Liver (tissue), 3 donors: ENCODE measurements at regions not wholly inside any gene's neighbourhood (a gene's known extent, or its start where the extent isn't known, plus 50 kb on each side); places are given as distances from the start of the nearest gene placed in this dataset.

ENCODE experiments used
- RAD21 ChIP-seq, 2 donors: IDR thresholded peaks; 2 replicates each; pipeline ENCODE4 v1.6.1; 2016; ENCODE audit warnings: antibody characterized with exemption in 2 of 2, mild to moderate bottlenecking in 2 of 2
- TF ChIP-seq, protein P1 (sequence below): fragments of 150-350 bp; IDR thresholded peaks from 2 replicates; pipeline ENCODE4 v1.5.1; 2017; ENCODE audit warnings: improper control_type of control experiment, low read depth, low read length; ENCODE audit not compliant: missing input control
- TF ChIP-seq, protein P2 (sequence below): IDR thresholded peaks from 2 replicates; pipeline ENCODE4 v1.6.1; 2016; ENCODE audit warnings: antibody characterized with exemption
- TF ChIP-seq, protein P3 (sequence below): IDR thresholded peaks from 2 replicates; pipeline ENCODE4 v1.6.1; 2016; ENCODE audit warnings: antibody characterized with exemption
- donor health status: healthy.
- donor health status: healthy.

DNA sequence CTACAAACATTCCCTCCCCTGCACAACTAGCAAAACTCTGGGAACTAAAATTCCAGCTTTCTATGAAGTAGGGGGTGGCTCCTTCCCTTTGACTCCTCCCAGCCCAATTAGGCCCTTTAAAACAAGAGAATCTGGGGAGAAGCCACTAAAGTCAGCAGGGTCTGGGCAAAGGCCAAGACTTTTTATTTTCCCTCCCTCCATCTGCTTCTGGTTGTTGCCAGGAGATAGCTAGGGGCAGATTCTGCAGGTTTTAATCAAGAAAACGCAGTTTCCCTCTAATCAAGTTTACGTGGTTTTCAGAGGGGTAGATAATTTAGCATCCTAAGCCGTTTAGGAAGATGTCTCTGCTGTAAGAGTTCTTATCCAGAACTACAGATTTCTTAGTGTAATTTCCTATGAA is 114.5 kb upstream of the CDH6 start:
- TF ChIP-seq, protein P1, sequence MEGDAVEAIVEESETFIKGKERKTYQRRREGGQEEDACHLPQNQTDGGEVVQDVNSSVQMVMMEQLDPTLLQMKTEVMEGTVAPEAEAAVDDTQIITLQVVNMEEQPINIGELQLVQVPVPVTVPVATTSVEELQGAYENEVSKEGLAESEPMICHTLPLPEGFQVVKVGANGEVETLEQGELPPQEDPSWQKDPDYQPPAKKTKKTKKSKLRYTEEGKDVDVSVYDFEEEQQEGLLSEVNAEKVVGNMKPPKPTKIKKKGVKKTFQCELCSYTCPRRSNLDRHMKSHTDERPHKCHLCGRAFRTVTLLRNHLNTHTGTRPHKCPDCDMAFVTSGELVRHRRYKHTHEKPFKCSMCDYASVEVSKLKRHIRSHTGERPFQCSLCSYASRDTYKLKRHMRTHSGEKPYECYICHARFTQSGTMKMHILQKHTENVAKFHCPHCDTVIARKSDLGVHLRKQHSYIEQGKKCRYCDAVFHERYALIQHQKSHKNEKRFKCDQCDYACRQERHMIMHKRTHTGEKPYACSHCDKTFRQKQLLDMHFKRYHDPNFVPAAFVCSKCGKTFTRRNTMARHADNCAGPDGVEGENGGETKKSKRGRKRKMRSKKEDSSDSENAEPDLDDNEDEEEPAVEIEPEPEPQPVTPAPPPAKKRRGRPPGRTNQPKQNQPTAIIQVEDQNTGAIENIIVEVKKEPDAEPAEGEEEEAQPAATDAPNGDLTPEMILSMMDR, result no peak
- TF ChIP-seq RAD21 (IDR thresholded peaks at IDR 0.05), result no peak
- TF ChIP-seq, protein P2, sequence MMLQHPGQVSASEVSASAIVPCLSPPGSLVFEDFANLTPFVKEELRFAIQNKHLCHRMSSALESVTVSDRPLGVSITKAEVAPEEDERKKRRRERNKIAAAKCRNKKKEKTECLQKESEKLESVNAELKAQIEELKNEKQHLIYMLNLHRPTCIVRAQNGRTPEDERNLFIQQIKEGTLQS, result no peak
- TF ChIP-seq, protein P3, sequence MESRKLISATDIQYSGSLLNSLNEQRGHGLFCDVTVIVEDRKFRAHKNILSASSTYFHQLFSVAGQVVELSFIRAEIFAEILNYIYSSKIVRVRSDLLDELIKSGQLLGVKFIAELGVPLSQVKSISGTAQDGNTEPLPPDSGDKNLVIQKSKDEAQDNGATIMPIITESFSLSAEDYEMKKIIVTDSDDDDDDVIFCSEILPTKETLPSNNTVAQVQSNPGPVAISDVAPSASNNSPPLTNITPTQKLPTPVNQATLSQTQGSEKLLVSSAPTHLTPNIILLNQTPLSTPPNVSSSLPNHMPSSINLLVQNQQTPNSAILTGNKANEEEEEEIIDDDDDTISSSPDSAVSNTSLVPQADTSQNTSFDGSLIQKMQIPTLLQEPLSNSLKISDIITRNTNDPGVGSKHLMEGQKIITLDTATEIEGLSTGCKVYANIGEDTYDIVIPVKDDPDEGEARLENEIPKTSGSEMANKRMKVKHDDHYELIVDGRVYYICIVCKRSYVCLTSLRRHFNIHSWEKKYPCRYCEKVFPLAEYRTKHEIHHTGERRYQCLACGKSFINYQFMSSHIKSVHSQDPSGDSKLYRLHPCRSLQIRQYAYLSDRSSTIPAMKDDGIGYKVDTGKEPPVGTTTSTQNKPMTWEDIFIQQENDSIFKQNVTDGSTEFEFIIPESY, result no peak
